ENCODE measurements at regions not wholly inside any gene's neighbourhood (a gene's known extent, or its start where the extent isn't known, plus 50 kb on each side); places are given as distances from the start of the nearest gene placed in this dataset.

GRCh38 chr12:28954333-28954732 lies 194.7 kb upstream of the FAR2 start:
- Histone ChIP-seq H3K27me3 (ENCODE audit: control insufficient read depth in 5 of 5, insufficient read depth in 4 of 5, low read length in 5 of 5) (no peaks in the 10 kb centered on the region), H3K4me1 (ENCODE audit: control insufficient read depth in 5 of 5, insufficient read depth in 5 of 5, low read length in 5 of 5) (peaks cover 2 to 25% (median 18%) of the 10 kb centered on the region in 5 donors), H3K4me3 (ENCODE audit: low read depth in 1 of 5, low read length in 5 of 5) (no peak overlapping the region), H3K27ac (ENCODE audit: low read depth, low read length) (no peak overlapping the region), H3K9ac (ENCODE audit: low read length in 5 of 5) (no peak overlapping the region), H3K36me3 (ENCODE audit: control insufficient read depth in 5 of 5, insufficient read depth in 5 of 5, low read length in 5 of 5) (no peaks in the 10 kb centered on the region), H3K9me3 (ENCODE audit: control insufficient read depth in 5 of 5, low read length in 5 of 5) (no peaks in the 10 kb centered on the region)

- no peaks in the 10 kb centered on the region for H3K36me3 ChIP-seq (ENCODE audit: control insufficient read depth in 5 of 5, insufficient read depth in 5 of 5, low read length in 5 of 5)
- H3K27ac ChIP-seq (ENCODE audit: low read depth, low read length) = no peak overlapping the region
- H3K4me1 ChIP-seq (ENCODE audit: control insufficient read depth in 5 of 5, insufficient read depth in 5 of 5, low read length in 5 of 5) = peaks cover 3 to 31% (median 19%) of the 10 kb centered on the region in 5 donors
- H3K4me3 ChIP-seq (ENCODE audit: low read depth in 1 of 5, low read length in 5 of 5) = no peak overlapping the region
- no peak overlapping the region for H3K9ac ChIP-seq (ENCODE audit: low read length in 5 of 5)
- H3K27me3 ChIP-seq (ENCODE audit: control insufficient read depth in 5 of 5, insufficient read depth in 4 of 5, low read length in 5 of 5) = no peaks in the 10 kb centered on the region
- H3K9me3 ChIP-seq (ENCODE audit: control insufficient read depth in 5 of 5, low read length in 5 of 5) = no peaks in the 10 kb centered on the region
Observed at GRCh38 chr12:28955491-28955890, 193.6 kb upstream of the FAR2 start.

- Histone ChIP-seq H3K4me3 (ENCODE audit: low read depth in 1 of 5, low read length in 5 of 5) (no peak overlapping the region), H3K27ac (ENCODE audit: low read depth, low read length) (no peak overlapping the region), H3K4me1 (ENCODE audit: control insufficient read depth in 5 of 5, insufficient read depth in 5 of 5, low read length in 5 of 5) (peaks cover 3 to 34% (median 21%) of the 10 kb centered on the region in 5 donors), H3K27me3 (ENCODE audit: control insufficient read depth in 5 of 5, insufficient read depth in 4 of 5, low read length in 5 of 5) (no peaks in the 10 kb centered on the region), H3K9ac (ENCODE audit: low read length in 5 of 5) (no peak overlapping the region), H3K9me3 (ENCODE audit: control insufficient read depth in 5 of 5, low read length in 5 of 5) (no peaks in the 10 kb centered on the region), H3K36me3 (ENCODE audit: control insufficient read depth in 5 of 5, insufficient read depth in 5 of 5, low read length in 5 of 5) (no peaks in the 10 kb centered on the region)
Observed at GRCh38 chr12:28955931-28956330, 193.1 kb upstream of the FAR2 start.

DNA sequence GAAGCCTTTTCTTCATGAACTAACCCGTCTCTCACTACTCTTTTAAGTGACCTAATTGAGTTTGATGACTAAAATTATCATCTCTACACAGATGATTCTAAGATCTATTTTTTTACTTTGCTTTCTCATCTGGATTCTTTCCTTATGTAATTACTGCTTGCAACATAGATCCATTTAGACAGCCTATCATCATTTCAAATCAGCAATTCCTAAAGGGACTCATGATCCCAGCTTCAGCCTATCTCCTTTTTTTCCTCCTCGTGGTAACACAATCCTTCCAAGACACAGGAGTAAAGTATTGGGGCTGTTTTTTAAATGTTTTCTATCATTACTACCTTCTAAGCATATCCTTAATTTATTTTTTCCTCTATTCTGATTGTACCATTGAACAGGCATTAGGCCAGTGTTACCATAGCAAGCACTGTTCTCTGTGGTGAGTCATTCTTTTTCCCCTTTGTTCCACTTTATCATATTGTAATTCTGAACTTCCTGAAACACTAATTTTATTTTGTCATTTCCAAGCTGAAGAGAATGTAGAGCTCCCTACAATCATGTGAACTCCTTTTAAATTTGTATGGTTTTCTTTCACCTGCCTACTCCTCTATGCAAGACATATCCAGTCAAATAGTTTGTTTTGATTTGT lies 190.4 kb upstream of the FAR2 start:
- no peaks in the 10 kb centered on the region for H3K36me3 ChIP-seq (ENCODE audit: control insufficient read depth in 5 of 5, insufficient read depth in 5 of 5, low read length in 5 of 5)
- H3K4me3 ChIP-seq (ENCODE audit: low read depth in 1 of 5, low read length in 5 of 5) = peak overlapping the region in 1 of 5 donors; percentile 1
- H3K9me3 ChIP-seq (ENCODE audit: control insufficient read depth in 5 of 5, low read length in 5 of 5) = no peaks in the 10 kb centered on the region
- peak overlapping the region in 1 of 5 donors; percentile 29 for H3K9ac ChIP-seq (ENCODE audit: low read length in 5 of 5)
- no peaks in the 10 kb centered on the region for H3K27me3 ChIP-seq (ENCODE audit: control insufficient read depth in 5 of 5, insufficient read depth in 4 of 5, low read length in 5 of 5)
- H3K4me1 ChIP-seq (ENCODE audit: control insufficient read depth in 5 of 5, insufficient read depth in 5 of 5, low read length in 5 of 5) = peaks cover 3 to 42% (median 30%) of the 10 kb centered on the region in 5 donors
- peak overlapping the region; percentile 74 for H3K27ac ChIP-seq (ENCODE audit: low read depth, low read length)

DNA sequence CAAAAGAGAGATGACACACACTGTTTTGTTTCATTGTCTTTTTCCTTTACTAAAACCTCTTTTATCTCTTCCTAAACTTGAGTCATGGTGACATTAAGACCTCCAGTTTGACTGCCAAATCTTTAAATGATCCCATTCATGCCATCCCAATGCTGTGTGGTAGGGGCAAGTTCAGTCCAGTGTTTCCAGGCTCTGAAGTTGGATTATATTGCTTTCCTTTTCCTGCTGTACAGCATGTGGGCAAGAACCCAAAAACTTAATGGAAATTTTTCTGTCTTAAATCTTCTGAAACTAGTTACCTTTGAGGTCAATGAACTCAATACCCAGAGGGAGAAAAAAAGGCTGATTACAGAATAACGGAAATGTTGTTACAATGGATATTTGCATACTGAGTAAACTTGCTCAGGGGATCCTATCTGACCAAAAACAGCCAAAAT lies 187.1 kb upstream of the FAR2 start:
- Histone ChIP-seq H3K27ac (ENCODE audit: low read depth, low read length) (peak overlapping the region; percentile 21), H3K27me3 (ENCODE audit: control insufficient read depth in 5 of 5, insufficient read depth in 4 of 5, low read length in 5 of 5) (no peaks in the 10 kb centered on the region), H3K4me3 (ENCODE audit: low read depth in 1 of 5, low read length in 5 of 5) (no peak overlapping the region), H3K4me1 (ENCODE audit: control insufficient read depth in 5 of 5, insufficient read depth in 5 of 5, low read length in 5 of 5) (peaks cover 11 to 55% (median 36%) of the 10 kb centered on the region in 5 donors), H3K9ac (ENCODE audit: low read length in 5 of 5) (no peak overlapping the region), H3K9me3 (ENCODE audit: control insufficient read depth in 5 of 5, low read length in 5 of 5) (no peaks in the 10 kb centered on the region), H3K36me3 (ENCODE audit: control insufficient read depth in 5 of 5, insufficient read depth in 5 of 5, low read length in 5 of 5) (no peaks in the 10 kb centered on the region)

GRCh38 chr12:28963554-28963953 lies 185.5 kb upstream of the FAR2 start:
- H3K9ac ChIP-seq (ENCODE audit: low read length in 5 of 5) = no peak overlapping the region
- no peaks in the 10 kb centered on the region for H3K36me3 ChIP-seq (ENCODE audit: control insufficient read depth in 5 of 5, insufficient read depth in 5 of 5, low read length in 5 of 5)
- H3K4me3 ChIP-seq (ENCODE audit: low read depth in 1 of 5, low read length in 5 of 5) = no peak overlapping the region
- peaks cover 11 to 47% (median 29%) of the 10 kb centered on the region in 5 donors for H3K4me1 ChIP-seq (ENCODE audit: control insufficient read depth in 5 of 5, insufficient read depth in 5 of 5, low read length in 5 of 5)
- no peaks in the 10 kb centered on the region for H3K27me3 ChIP-seq (ENCODE audit: control insufficient read depth in 5 of 5, insufficient read depth in 4 of 5, low read length in 5 of 5)
- no peak overlapping the region for H3K27ac ChIP-seq (ENCODE audit: low read depth, low read length)
- H3K9me3 ChIP-seq (ENCODE audit: control insufficient read depth in 5 of 5, low read length in 5 of 5) = no peaks in the 10 kb centered on the region

DNA sequence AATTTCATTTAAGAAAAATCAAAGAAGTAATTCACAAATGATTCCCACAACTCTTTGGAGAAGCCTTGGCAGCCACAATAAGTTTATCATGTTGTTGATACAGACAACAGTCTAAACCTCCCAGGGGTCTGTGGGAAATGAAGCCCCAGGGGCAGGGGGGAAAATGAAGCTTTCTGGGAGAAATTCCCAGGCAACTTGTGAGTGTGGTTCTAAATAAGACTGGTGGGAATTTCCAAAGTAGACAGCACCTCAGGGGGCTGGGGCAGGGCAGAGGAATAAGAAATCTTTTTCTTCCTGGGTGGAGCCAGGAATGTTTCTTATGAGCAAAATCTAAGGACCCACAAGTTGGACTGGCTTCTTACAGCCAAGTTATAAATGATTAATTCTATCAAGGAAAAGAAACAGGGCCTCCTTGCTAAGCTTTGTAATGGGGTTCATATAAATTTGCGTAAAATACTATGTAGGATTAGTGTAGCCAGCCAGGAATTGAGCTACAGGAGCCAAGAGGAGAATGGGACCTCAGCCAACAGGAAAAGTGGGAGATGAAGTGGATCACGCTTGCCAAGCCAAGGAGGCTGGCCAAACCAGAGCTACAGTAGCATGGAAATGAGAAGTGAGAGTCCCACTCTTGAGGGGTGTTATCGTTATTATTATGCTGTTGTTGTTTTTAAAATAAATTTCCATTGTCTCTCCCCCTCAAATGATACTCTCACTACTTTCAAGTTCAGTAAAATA lies 182.9 kb upstream of the FAR2 start:
- Histone ChIP-seq H3K27ac (ENCODE audit: low read depth, low read length) (peak overlapping the region; percentile 27), H3K9me3 (ENCODE audit: control insufficient read depth in 5 of 5, low read length in 5 of 5) (no peaks in the 10 kb centered on the region), H3K4me1 (ENCODE audit: control insufficient read depth in 5 of 5, insufficient read depth in 5 of 5, low read length in 5 of 5) (peaks cover 8 to 32% (median 16%) of the 10 kb centered on the region in 5 donors), H3K9ac (ENCODE audit: low read length in 5 of 5) (no peak overlapping the region), H3K4me3 (ENCODE audit: low read depth in 1 of 5, low read length in 5 of 5) (no peak overlapping the region), H3K36me3 (ENCODE audit: control insufficient read depth in 5 of 5, insufficient read depth in 5 of 5, low read length in 5 of 5) (no peaks in the 10 kb centered on the region), H3K27me3 (ENCODE audit: control insufficient read depth in 5 of 5, insufficient read depth in 4 of 5, low read length in 5 of 5) (no peaks in the 10 kb centered on the region)

DNA sequence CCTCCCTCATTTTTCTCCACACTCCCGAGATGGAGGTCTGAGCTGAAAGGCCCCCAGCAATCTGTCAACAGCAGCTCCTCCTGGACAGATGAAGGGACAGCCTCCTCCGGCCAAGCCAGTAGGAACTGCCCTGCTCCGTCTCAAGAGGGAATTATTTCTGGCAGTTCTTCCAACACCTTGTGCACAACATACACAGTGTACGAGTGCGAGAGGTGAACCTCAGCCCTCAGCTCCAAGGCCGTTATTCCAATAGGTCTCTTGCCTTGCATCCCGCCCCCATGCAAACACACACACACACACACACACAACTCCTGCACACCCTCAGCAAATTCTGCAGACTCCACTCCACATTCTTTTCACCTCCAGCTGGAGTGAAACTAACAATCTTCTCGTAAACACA lies 181.7 kb upstream of the FAR2 start:
- Histone ChIP-seq H3K27me3 (ENCODE audit: control insufficient read depth in 5 of 5, insufficient read depth in 4 of 5, low read length in 5 of 5) (no peaks in the 10 kb centered on the region), H3K36me3 (ENCODE audit: control insufficient read depth in 5 of 5, insufficient read depth in 5 of 5, low read length in 5 of 5) (no peaks in the 10 kb centered on the region), H3K27ac (ENCODE audit: low read depth, low read length) (no peak overlapping the region), H3K9ac (ENCODE audit: low read length in 5 of 5) (no peak overlapping the region), H3K4me1 (ENCODE audit: control insufficient read depth in 5 of 5, insufficient read depth in 5 of 5, low read length in 5 of 5) (peaks cover 8 to 23% (median 15%) of the 10 kb centered on the region in 5 donors), H3K4me3 (ENCODE audit: low read depth in 1 of 5, low read length in 5 of 5) (no peak overlapping the region), H3K9me3 (ENCODE audit: control insufficient read depth in 5 of 5, low read length in 5 of 5) (no peaks in the 10 kb centered on the region)

- no peaks in the 10 kb centered on the region for H3K27me3 ChIP-seq (ENCODE audit: control insufficient read depth in 5 of 5, insufficient read depth in 4 of 5, low read length in 5 of 5)
- H3K9ac ChIP-seq (ENCODE audit: low read length in 5 of 5) = no peak overlapping the region
- H3K4me1 ChIP-seq (ENCODE audit: control insufficient read depth in 5 of 5, insufficient read depth in 5 of 5, low read length in 5 of 5) = no peaks in the 10 kb centered on the region
- H3K9me3 ChIP-seq (ENCODE audit: control insufficient read depth in 5 of 5, low read length in 5 of 5) = no peaks in the 10 kb centered on the region
- H3K36me3 ChIP-seq (ENCODE audit: control insufficient read depth in 5 of 5, insufficient read depth in 5 of 5, low read length in 5 of 5) = no peaks in the 10 kb centered on the region
- H3K4me3 ChIP-seq (ENCODE audit: low read depth in 1 of 5, low read length in 5 of 5) = no peak overlapping the region
- no peak overlapping the region for H3K27ac ChIP-seq (ENCODE audit: low read depth, low read length)
Observed at GRCh38 chr12:28973491-28973890, 175.6 kb upstream of the FAR2 start.

GRCh38 chr12:28974166-28974565 lies 174.9 kb upstream of the FAR2 start:
- Histone ChIP-seq H3K9me3 (ENCODE audit: control insufficient read depth in 5 of 5, low read length in 5 of 5) (no peaks in the 10 kb centered on the region), H3K27me3 (ENCODE audit: control insufficient read depth in 5 of 5, insufficient read depth in 4 of 5, low read length in 5 of 5) (no peaks in the 10 kb centered on the region), H3K9ac (ENCODE audit: low read length in 5 of 5) (no peak overlapping the region), H3K4me1 (ENCODE audit: control insufficient read depth in 5 of 5, insufficient read depth in 5 of 5, low read length in 5 of 5) (no peaks in the 10 kb centered on the region), H3K36me3 (ENCODE audit: control insufficient read depth in 5 of 5, insufficient read depth in 5 of 5, low read length in 5 of 5) (no peaks in the 10 kb centered on the region), H3K27ac (ENCODE audit: low read depth, low read length) (no peak overlapping the region), H3K4me3 (ENCODE audit: low read depth in 1 of 5, low read length in 5 of 5) (no peak overlapping the region)
